NCI-H524 (cell line): ENCODE measurements at regions not wholly inside any gene's neighbourhood (a gene's known extent, or its start where the extent isn't known, plus 50 kb on each side); places are given as distances from the start of the nearest gene placed in this dataset.
"Not testable (repeated sequence)": the region's sequence is repeated elsewhere in the genome, so short reads cannot be mapped to it uniquely, and the experiment has no call there.

Source experiments
- DNase-seq, 2 experiments: peaks; one replicate each; lab custom pipeline; 2025; lab: John Stamatoyannopoulos, UW

DNA sequence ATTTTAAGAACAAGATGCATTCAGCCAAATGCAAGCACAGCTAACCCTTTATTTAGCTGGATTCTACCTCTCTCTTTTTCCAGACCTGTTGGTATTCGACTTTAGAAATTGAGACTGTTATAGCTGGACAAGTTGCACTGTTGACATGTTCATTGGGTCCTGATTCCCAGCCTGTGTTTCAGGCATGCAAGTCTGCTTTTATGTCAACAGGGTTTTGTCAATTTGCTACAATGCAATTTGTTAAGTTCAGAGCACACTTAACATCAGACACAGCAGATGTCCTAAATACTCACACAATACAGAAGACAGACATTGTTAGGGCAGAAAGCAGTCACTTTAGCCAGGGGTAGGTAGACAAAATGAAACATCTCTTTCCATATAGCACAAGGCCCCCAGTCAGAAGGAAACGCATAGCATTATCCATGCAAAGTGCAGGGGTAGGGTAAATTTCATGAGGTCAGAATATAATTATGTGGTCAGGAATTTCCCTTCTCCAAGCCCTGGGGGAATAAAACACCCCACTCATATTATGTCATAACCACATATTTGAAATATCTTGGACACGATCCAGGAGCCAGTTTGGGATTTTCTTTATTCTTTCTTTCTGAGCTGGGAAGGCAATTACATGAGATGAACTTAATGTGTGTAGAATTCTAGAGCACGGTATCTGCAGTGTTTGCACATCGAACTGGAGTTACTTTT is 504.1 kb downstream of the NTRK3 start:
- DNase-seq, result no peak

DNA sequence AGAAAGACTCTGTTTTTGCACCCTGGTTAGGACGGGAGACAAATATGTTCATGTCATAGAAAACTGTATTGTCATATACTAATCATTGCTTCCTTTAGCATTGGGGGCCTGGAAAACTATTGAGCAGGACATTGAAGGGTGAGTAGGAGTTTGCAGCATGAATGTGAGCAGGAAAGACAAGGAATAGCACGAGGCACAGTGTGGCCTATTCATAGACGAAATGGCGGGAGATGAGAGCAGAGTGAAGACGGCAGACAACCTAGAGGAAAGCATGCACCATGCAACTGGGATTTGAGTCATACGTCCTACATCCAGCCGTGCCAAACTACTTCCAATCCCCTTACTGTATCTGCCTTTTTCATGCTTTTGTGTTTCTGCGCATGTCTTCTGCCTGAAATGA is 508.1 kb downstream of the NTRK3 start:
- no peak for DNase-seq

DNA sequence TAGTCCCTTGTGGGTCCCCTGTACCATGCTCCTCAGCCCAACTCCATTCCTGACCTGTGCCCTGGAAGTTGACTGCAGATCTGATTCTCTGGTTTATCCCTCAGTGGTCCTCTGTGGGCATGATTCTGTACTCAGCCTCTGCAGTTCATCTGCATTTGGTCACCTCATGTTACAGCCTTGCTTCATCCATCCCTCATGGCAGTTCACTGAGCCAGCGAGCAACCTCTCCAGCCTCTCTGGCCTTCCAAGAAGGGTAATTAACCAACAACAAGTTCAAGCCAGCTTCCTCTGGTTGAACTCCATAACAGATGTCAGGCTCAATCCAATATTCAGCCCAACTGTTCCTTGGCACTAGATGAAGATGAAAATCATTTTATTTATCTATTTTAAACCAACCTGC is 509.5 kb downstream of the NTRK3 start:
- no peak for DNase-seq

DNA sequence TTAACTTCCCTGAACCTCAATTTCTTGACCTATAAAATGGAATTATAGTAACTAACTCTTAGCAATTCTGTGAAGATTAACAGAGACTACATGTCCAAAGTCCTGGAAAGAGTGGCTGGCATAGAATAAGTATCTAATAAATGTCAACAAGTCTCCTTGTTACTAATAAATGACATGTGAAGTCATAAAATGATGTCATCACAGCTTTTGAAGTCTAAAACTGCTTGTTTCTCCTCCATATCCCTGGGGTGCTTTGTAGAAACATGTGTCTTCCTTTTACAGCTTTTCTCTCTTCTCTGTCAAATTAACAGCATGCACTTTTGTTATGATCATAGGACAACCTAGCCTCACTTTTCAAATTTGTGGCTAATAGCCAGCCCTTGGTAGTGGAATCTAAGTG is 510.2 kb downstream of the NTRK3 start:
- DNase-seq, result no peak

DNA sequence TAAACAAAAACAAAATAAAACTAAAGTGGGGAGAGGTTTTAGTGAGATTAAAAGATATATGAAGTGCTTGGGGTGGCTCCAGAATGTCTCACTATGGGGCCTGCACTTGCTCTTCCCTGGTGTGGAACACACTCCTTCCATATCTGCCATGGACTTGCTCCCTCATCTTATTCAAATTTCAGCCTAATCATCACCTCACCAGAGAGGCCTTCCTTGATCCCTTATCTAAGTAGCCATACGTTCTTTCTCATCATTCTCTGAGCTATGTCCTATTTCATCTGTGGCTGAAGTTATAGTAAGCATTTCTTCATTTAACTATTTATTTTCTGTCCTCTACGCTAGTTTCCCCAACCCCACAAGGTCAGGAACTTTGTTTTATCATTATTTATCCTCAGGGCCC is 511.7 kb downstream of the NTRK3 start:
- no peak for DNase-seq

DNA sequence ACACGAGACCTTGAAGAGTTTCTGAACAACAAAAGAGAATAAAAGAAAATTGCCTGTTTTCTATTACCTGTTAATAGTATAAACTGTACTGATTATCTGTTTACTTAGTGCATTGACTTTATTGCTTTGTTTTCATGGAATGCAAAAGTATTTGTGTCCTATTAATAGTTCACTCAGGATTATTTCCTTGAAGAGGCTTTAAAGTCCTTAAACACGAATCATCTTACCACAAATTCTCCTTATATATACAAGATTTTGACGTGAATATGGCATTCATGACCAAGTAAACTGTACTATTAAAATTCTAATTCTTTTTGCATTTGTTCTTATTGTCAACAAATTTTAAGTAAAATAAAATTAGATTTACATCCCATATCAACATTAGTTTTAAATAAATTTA is 513.0 kb downstream of the NTRK3 start:
- DNase-seq, result no peak

DNA sequence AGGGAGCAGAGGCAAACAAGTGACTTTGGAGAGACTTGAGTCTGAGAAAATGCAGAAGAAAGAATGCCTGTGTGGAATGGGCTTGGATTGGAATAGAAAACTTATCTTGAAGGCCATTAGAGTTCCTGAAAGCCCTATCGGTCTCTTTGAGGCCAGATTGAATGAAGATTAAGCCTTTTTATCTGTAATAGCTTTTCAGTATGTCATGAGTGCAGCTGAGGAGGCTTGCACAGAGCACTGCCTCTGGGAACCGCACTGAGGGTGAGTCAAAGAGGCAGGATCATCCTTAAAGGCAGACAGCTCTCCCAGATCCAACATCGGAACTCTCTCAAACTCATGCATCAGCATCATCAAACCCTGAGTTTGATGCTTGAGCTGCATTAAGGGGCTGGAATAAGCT is 515.2 kb downstream of the NTRK3 start:
- DNase-seq, result no peak

DNA sequence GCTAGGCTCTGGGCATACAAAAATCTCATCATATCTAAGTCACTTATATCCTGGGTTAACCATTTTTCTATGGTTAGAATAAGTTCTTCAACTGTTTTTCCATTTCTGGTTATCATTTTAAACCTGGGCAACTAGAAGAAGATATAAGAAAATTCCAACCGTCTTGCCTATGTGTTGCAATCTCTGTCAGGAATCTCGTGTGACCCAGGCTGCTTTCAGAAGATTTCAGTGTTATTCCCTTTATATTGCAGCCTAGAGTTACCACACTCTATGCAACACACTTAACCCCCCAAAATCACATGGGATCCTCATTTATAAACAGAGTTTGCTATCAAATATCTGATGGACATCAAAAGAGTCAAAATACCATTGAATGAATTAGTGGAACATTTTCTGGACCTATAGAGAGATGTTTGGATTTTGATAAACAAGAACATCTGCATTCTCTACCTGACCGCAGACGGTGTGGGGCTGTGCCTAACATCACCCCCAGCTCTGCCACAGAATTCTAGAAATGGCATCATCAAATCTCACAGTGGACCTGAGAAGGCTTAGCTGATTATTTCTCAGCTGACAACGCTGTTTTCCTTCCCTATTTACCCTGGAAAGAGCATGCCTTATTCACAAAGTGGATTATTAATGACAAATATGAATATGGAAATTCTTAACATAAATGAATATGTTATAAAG is 515.7 kb downstream of the NTRK3 start:
- DNase-seq, result no peak

DNA sequence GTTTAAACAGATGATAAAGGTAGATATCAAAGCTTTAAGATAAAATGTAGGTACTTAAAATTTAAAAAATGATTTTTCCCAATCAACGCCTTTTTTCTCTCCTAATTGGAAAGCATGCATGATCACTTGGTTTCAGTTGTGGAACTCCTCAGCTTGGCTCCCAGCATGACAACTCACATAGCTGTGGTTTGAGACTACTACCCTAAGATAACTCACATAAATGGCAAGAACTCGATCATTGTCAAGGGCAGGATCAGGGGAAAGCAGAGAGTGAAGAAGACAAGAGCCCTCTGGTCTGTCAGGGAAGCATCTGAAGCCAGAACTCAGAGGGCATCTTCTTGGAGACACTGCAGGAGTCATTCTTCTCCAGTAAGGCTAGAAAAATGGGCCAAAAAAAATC is 516.7 kb downstream of the NTRK3 start:
- no peak for DNase-seq

DNA sequence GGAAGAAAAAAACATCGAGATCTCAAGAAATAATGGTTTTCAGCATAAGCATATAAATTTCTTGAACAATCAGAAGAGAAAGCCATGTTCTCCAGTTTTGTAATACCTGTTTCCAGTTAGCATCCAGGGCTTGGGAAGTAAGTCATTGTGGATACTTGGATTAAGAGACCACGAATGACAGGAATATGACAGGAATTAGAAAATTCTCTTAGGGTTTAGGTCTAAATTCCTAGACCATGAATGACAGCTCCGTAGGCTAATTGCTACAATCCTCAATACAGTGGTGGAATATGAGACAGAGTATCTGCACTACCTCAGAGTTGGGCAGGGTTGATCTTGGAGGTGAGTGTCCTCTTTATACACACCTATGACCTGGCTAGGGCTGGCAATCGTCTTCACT is 517.5 kb downstream of the NTRK3 start:
- DNase-seq, result no peak

DNA sequence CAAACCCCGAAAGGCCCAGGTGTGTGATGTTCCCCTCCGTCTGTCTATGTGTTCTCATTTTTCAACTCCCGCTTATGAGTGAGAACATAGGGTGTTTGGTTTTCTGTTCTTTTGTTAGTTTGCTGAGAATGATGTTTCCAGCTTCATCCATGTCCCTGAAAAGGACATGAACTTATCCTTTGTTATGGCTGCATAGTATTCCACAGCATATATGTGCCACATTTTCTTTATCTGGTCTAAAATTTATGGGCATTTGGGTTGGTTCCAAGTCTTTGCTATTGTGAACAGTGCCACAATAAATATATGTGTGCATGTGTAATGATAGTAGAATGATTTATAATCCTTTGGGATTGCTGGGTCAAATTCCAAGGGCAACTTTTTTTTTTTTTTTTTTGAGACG is 519.1 kb downstream of the NTRK3 start:
- not testable (repeated sequence) for DNase-seq

DNA sequence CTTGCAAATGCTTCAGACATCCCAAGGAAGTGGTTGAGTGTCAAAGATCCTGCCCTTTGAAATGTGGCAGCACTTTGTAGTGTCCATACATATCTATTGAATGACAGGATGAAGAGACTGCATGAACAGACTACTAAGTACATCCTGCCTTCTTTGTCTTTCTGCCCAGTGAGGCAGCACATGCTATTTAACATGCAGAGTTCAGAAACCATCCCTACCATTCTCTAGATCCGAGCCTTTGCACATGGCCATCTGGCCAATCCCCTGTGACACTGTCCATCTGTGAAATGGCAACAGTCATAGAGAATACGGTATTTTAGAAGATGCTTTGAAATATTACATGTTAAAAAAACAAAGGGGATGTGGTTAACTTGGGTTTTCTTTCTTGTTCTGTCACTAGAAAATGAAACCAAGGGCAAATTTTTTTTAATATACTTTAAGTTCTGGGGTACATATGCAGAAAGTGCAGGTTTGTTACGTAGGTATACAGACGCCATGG is 519.6 kb downstream of the NTRK3 start:
- no peak for DNase-seq

DNA sequence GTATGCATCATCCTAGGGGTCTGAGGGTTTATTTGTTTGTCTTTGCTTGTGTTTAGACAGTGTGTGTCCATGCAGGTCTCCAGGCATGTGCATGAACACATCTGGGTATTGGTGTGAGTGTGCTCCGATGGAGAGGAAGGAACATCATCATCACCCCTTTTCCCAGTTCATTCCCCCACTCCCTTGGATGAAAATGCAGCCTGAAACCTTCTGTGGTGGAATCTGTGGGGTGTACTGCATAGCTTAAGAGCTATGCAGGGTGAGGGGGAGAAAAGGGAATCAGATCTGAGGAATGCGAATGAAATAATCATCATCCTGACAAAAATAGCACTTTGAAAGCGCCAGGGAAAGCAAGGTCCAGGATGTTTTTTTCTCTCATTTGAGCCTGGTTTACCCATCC is 520.1 kb downstream of the NTRK3 start:
- DNase-seq, result no peak

DNA sequence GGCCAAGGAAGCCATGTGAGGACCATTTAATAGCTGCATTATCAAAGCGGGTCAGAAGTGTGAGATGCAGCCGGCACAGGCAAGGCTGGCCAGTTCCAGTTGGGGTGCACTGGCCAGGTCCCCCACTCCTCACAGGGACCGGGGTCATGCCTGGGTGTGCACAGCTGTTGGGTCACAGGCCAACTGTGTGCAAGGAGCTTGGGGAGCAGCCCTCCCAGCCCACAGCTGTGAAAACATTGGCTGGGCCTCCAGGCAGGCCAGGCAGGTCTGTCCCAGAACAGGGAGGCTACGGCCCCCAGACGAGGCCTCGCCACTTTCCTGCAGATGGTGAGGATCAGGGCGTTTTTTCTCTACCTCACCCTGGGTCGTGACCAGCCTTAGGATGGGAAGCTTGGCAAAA is 521.0 kb downstream of the NTRK3 start:
- DNase-seq, result no peak

DNA sequence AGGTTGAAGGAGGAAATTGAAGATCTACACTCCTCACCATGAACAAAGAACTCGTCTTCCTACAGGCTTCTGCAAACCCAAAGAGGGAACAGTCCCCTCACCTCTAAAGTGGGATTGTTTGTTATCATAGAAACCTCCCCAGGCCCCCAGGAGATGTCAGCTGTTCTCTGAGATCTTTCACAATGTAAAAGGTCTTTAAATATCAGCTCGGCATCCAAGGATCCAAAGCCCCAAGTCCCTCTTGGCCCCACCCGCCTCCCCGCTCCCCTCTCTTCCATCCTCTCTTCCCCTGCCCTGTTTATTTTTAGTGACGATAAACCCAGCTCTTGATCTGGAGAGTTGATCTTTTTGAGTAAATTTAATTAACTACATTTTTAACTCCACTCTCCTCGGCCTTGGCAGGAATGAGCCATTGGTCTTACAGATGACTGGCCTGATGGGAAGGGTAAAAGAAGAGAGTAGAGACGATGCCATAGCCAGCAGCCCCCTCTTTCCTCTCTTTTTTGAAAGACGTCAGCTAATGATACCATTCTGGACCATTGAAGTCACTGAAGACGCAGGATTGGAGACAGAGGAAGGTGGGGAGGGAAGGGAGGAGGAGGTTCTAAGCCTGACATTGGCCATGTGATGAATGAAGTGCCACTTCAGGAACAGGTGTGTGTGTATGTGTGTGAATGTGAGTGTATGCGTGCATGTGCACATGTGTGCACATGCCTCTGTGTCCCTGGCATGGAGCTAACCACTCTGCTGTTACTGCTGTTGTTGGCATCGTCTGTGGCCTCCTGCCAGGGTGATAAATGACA is 521.8 kb downstream of the NTRK3 start:
- DNase-seq, result no peak

DNA sequence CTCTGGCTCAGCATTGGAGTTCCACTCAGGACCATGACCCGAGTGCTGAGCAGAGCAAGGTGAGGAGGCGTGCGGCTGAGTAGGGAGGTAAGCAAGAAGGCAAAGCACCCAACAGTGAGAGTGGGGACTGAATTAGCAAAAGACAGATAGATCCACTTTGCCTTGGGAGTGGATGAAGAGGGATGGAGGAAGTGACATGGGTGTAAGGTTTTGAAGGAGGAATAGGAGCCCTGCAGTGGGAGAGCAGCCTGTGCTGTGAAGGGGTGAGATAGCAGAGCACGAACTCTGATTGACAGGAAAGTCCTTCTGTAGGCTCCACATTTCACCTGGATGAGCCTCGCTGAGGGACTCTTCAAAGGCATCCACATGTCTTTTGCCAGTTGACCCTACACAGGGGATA is 522.6 kb downstream of the NTRK3 start:
- DNase-seq, result no peak

DNA sequence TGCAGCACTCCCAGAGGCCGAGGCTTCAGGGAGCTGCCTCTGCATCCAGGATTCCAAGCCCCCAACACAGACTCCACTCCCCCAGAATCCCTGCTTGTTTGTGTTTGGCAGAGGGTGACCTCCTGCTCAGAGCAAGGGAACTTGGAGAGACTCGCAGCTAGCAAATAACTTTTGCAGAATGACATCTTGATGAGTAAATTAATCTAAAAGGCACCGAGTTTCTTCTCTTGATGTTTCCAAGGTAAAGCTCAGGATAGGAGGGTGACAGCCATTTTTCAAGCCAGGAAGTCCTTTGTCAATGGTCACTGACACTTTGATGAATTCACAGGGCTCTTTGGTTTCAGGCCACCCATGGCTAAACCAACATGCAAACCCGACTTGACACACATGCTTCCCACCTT is 523.0 kb downstream of the NTRK3 start:
- DNase-seq, result no peak

DNA sequence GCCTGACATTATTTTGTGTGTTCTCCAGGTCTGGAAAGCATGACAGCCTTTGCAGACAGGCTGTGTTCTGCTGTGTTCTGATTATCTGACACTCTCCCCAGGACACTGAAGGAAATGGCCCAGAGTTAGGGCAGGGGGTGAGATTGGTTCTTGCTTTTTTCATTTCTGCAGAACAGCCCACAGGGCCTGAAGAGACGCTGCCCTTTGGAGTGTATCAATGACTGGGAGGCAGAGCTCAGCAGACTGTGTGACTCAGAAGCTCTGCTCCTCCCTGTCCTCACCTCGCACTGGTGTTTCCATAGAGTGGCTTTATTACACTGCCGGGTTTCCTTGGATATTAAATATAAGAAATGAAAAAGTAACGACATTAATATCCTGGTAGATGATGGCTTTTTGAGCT is 523.6 kb downstream of the NTRK3 start:
- DNase-seq, result no peak

DNA sequence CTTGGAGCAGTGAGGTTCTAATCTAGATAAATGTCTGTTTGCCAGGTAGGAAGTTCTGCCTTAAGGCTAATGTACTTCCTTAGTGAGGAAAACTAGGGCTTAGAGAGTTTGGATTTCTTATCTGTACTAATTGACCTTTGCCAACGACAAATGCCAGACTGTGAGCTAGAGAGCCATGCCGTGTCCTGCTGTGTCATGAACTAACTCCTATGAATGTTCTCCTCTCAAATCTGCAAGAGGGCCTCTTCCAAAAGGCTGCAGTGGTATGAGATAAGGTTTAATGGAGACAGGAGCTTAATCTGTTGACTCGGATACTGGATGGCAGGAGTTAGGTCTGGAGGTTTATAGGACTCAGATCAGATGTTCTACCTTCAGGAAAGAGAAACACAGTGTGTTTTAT is 524.9 kb downstream of the NTRK3 start:
- DNase-seq, result no peak

DNA sequence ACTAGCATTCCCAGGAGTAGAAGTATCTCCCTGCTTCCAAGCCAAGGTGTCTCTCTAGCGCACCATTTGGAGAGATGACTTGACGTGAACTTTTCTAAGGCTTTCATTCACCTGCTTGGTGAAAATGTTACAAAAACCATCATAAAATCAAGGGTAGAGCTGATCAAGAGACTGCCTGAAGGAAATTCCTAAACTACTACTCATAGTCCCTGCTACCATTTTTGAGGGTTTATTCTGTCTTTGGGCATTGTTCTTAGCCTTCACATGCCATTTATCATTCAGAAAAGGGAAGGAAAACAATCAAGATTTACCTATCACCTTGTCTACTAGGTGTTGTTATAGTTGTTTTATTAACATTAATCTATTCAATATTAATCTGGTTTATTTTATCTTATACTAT is 525.8 kb downstream of the NTRK3 start:
- no peak for DNase-seq

DNA sequence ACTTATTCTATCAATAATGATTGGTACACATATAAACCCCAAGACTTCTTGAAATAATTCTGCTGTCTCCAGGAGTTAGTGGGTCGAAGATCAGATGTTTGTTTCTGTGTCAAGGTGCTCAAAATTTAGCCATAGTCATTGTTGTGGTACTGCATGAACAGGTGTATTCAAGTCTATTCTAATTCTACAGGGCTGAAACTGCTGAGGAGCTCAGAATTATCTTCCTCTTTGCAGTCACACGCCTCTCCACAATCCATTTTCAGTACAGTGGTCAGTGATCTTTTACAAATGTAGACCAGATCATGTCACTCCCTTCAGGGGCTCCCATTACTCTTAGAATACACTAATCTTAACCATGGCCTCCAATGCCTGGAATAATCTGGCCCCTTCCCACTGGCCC is 527.5 kb downstream of the NTRK3 start:
- DNase-seq, result no peak

DNA sequence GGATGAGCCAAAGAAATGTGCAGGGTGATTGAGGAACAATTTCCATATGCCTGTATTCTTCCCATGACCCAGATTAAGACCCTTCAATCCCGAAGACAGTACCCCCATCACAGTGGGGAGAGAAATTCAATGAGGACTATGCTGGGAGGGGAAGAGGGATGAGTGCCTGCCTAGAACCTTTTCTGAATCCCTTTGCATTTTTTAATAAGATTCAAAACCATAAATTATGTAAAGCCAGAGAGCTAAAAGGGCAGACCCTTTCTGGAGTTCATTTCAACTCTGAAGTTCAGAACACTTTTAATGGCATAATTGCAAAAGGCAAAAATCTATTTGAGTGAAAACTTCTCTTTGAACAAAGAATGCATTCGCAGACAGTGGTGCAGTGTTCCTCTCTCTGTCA is 529.5 kb downstream of the NTRK3 start:
- no peak for DNase-seq

DNA sequence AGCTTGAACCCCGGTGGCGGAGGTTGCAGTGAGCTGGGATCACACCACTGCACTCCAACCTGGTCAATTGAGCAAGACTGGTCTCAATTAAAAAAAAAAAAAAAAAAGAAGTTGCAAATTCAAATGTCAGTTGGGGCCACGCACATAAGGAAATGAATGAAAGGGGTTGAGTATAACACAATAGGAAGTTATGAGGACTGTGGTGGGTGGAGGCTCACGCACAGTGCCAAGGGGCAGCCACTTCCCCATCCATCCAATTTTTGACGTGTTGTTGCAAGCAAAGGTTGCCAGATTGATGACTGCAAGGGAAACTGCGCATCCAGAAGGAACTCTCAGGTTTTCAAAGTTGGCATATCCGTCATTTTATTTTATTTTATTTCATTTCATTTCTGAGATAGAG is 532.2 kb downstream of the NTRK3 start:
- no peak for DNase-seq
